ENCODE measurements at regions not wholly inside any gene's neighbourhood (a gene's known extent, or its start where the extent isn't known, plus 50 kb on each side); places are given as distances from the start of the nearest gene placed in this dataset.
A peak's percentile ranks its signal among the peaks of the same experiment; 100 is the strongest.

GRCh38 chr21:31473685-31474345, 129.8 kb upstream of the TIAM1 start:
- no peak overlapping the region for H3K9ac ChIP-seq (ENCODE audit: low read depth, low read length)
- no peaks in the 10 kb centered on the region for H3K27me3 ChIP-seq (ENCODE audit: control insufficient read depth, insufficient read depth, low read length)
- no peak overlapping the region for H3K4me3 ChIP-seq (ENCODE audit: low read depth, low read length)
- H3K9me3 ChIP-seq (ENCODE audit: control insufficient read depth, insufficient read depth, low read length): no peaks in the 10 kb centered on the region
- H3K4me1 ChIP-seq (ENCODE audit: control insufficient read depth, insufficient read depth, low read length): peaks cover 9% of the 10 kb centered on the region
- no peaks in the 10 kb centered on the region for H3K36me3 ChIP-seq (ENCODE audit: control insufficient read depth, insufficient read depth, low read length)

GRCh38 chr21:31471865-31472264, 127.8 kb upstream of the TIAM1 start:
- no peak overlapping the region for H3K9ac ChIP-seq (ENCODE audit: low read depth, low read length)
- no peak overlapping the region for H3K4me3 ChIP-seq (ENCODE audit: low read depth, low read length)
- no peaks in the 10 kb centered on the region for H3K27me3 ChIP-seq (ENCODE audit: control insufficient read depth, insufficient read depth, low read length)
- H3K9me3 ChIP-seq (ENCODE audit: control insufficient read depth, insufficient read depth, low read length): no peaks in the 10 kb centered on the region
- H3K36me3 ChIP-seq (ENCODE audit: control insufficient read depth, insufficient read depth, low read length): no peaks in the 10 kb centered on the region
- H3K4me1 ChIP-seq (ENCODE audit: control insufficient read depth, insufficient read depth, low read length): peaks cover 9% of the 10 kb centered on the region

GRCh38 chr21:31470896-31471694, 127.0 kb upstream of the TIAM1 start:
- H3K4me1 ChIP-seq (ENCODE audit: control insufficient read depth, insufficient read depth, low read length): peaks cover 9% of the 10 kb centered on the region
- H3K9me3 ChIP-seq (ENCODE audit: control insufficient read depth, insufficient read depth, low read length): no peaks in the 10 kb centered on the region
- no peak overlapping the region for H3K4me3 ChIP-seq (ENCODE audit: low read depth, low read length)
- no peaks in the 10 kb centered on the region for H3K27me3 ChIP-seq (ENCODE audit: control insufficient read depth, insufficient read depth, low read length)
- H3K36me3 ChIP-seq (ENCODE audit: control insufficient read depth, insufficient read depth, low read length): no peaks in the 10 kb centered on the region
- peak overlapping the region; percentile 12 for H3K9ac ChIP-seq (ENCODE audit: low read depth, low read length)

- Histone ChIP-seq H3K4me3 (ENCODE audit: low read depth, low read length) (no peak overlapping the region), H3K9ac (ENCODE audit: low read depth, low read length) (no peak overlapping the region), H3K36me3 (ENCODE audit: control insufficient read depth, insufficient read depth, low read length) (no peaks in the 10 kb centered on the region), H3K9me3 (ENCODE audit: control insufficient read depth, insufficient read depth, low read length) (no peaks in the 10 kb centered on the region), H3K27me3 (ENCODE audit: control insufficient read depth, insufficient read depth, low read length) (no peaks in the 10 kb centered on the region), H3K4me1 (ENCODE audit: control insufficient read depth, insufficient read depth, low read length) (no peaks in the 10 kb centered on the region)
Measured at GRCh38 chr21:31460980-31461379, 116.9 kb upstream of the TIAM1 start.

- Histone ChIP-seq H3K9me3 (ENCODE audit: control insufficient read depth, insufficient read depth, low read length) (no peaks in the 10 kb centered on the region), H3K9ac (ENCODE audit: low read depth, low read length) (no peak overlapping the region), H3K4me1 (ENCODE audit: control insufficient read depth, insufficient read depth, low read length) (no peaks in the 10 kb centered on the region), H3K4me3 (ENCODE audit: low read depth, low read length) (no peak overlapping the region), H3K36me3 (ENCODE audit: control insufficient read depth, insufficient read depth, low read length) (peaks cover under 1% of the 10 kb centered on the region), H3K27me3 (ENCODE audit: control insufficient read depth, insufficient read depth, low read length) (no peaks in the 10 kb centered on the region)
Measured at GRCh38 chr21:31459457-31459856, 115.4 kb upstream of the TIAM1 start.

GRCh38 chr21:31457675-31458074, 113.6 kb upstream of the TIAM1 start:
- H3K4me1 ChIP-seq (ENCODE audit: control insufficient read depth, insufficient read depth, low read length): no peaks in the 10 kb centered on the region
- H3K9ac ChIP-seq (ENCODE audit: low read depth, low read length): no peak overlapping the region
- no peaks in the 10 kb centered on the region for H3K27me3 ChIP-seq (ENCODE audit: control insufficient read depth, insufficient read depth, low read length)
- H3K4me3 ChIP-seq (ENCODE audit: low read depth, low read length): no peak overlapping the region
- H3K36me3 ChIP-seq (ENCODE audit: control insufficient read depth, insufficient read depth, low read length): peaks cover 2% of the 10 kb centered on the region
- H3K9me3 ChIP-seq (ENCODE audit: control insufficient read depth, insufficient read depth, low read length): no peaks in the 10 kb centered on the region

GRCh38 chr21:31456201-31456600, 112.1 kb upstream of the TIAM1 start:
- Histone ChIP-seq H3K4me1 (ENCODE audit: control insufficient read depth, insufficient read depth, low read length) (no peaks in the 10 kb centered on the region), H3K27me3 (ENCODE audit: control insufficient read depth, insufficient read depth, low read length) (no peaks in the 10 kb centered on the region), H3K4me3 (ENCODE audit: low read depth, low read length) (no peak overlapping the region), H3K9me3 (ENCODE audit: control insufficient read depth, insufficient read depth, low read length) (no peaks in the 10 kb centered on the region), H3K9ac (ENCODE audit: low read depth, low read length) (no peak overlapping the region), H3K36me3 (ENCODE audit: control insufficient read depth, insufficient read depth, low read length) (peaks cover 2% of the 10 kb centered on the region)

- peaks cover 2% of the 10 kb centered on the region for H3K36me3 ChIP-seq (ENCODE audit: control insufficient read depth, insufficient read depth, low read length)
- H3K27me3 ChIP-seq (ENCODE audit: control insufficient read depth, insufficient read depth, low read length): no peaks in the 10 kb centered on the region
- H3K9me3 ChIP-seq (ENCODE audit: control insufficient read depth, insufficient read depth, low read length): no peaks in the 10 kb centered on the region
- no peak overlapping the region for H3K4me3 ChIP-seq (ENCODE audit: low read depth, low read length)
- no peak overlapping the region for H3K9ac ChIP-seq (ENCODE audit: low read depth, low read length)
- no peaks in the 10 kb centered on the region for H3K4me1 ChIP-seq (ENCODE audit: control insufficient read depth, insufficient read depth, low read length)
Measured at GRCh38 chr21:31455506-31455905, 111.4 kb upstream of the TIAM1 start.

GRCh38 chr21:31450980-31451379, 106.9 kb upstream of the TIAM1 start:
- no peaks in the 10 kb centered on the region for H3K27me3 ChIP-seq (ENCODE audit: control insufficient read depth, insufficient read depth, low read length)
- no peaks in the 10 kb centered on the region for H3K4me1 ChIP-seq (ENCODE audit: control insufficient read depth, insufficient read depth, low read length)
- H3K36me3 ChIP-seq (ENCODE audit: control insufficient read depth, insufficient read depth, low read length): peaks cover 2% of the 10 kb centered on the region
- no peak overlapping the region for H3K9ac ChIP-seq (ENCODE audit: low read depth, low read length)
- H3K9me3 ChIP-seq (ENCODE audit: control insufficient read depth, insufficient read depth, low read length): no peaks in the 10 kb centered on the region
- H3K4me3 ChIP-seq (ENCODE audit: low read depth, low read length): no peak overlapping the region

GRCh38 chr21:31449921-31450535, 106.0 kb upstream of the TIAM1 start:
- peaks cover 2% of the 10 kb centered on the region for H3K36me3 ChIP-seq (ENCODE audit: control insufficient read depth, insufficient read depth, low read length)
- H3K9me3 ChIP-seq (ENCODE audit: control insufficient read depth, insufficient read depth, low read length): no peaks in the 10 kb centered on the region
- H3K4me3 ChIP-seq (ENCODE audit: low read depth, low read length): no peak overlapping the region
- no peaks in the 10 kb centered on the region for H3K4me1 ChIP-seq (ENCODE audit: control insufficient read depth, insufficient read depth, low read length)
- no peak overlapping the region for H3K9ac ChIP-seq (ENCODE audit: low read depth, low read length)
- H3K27me3 ChIP-seq (ENCODE audit: control insufficient read depth, insufficient read depth, low read length): no peaks in the 10 kb centered on the region

GRCh38 chr21:31448496-31448895, 104.4 kb upstream of the TIAM1 start:
- Histone ChIP-seq H3K4me1 (ENCODE audit: control insufficient read depth, insufficient read depth, low read length) (no peaks in the 10 kb centered on the region), H3K4me3 (ENCODE audit: low read depth, low read length) (no peak overlapping the region), H3K9me3 (ENCODE audit: control insufficient read depth, insufficient read depth, low read length) (no peaks in the 10 kb centered on the region), H3K9ac (ENCODE audit: low read depth, low read length) (no peak overlapping the region), H3K27me3 (ENCODE audit: control insufficient read depth, insufficient read depth, low read length) (no peaks in the 10 kb centered on the region), H3K36me3 (ENCODE audit: control insufficient read depth, insufficient read depth, low read length) (no peaks in the 10 kb centered on the region)

- Histone ChIP-seq H3K4me3 (ENCODE audit: low read depth, low read length) (no peak overlapping the region), H3K27me3 (ENCODE audit: control insufficient read depth, insufficient read depth, low read length) (no peaks in the 10 kb centered on the region), H3K9me3 (ENCODE audit: control insufficient read depth, insufficient read depth, low read length) (no peaks in the 10 kb centered on the region), H3K36me3 (ENCODE audit: control insufficient read depth, insufficient read depth, low read length) (no peaks in the 10 kb centered on the region), H3K4me1 (ENCODE audit: control insufficient read depth, insufficient read depth, low read length) (no peaks in the 10 kb centered on the region), H3K9ac (ENCODE audit: low read depth, low read length) (no peak overlapping the region)
Measured at GRCh38 chr21:31447505-31447904, 103.4 kb upstream of the TIAM1 start.

Data from iPS-15b (cell line).